ENCODE measurements at regions not wholly inside any gene's neighbourhood (a gene's known extent, or its start where the extent isn't known, plus 50 kb on each side); places are given as distances from the start of the nearest gene placed in this dataset.

- TF ChIP-seq CTCF (IDR thresholded peaks at IDR 0.05; ENCODE audit: low read depth, low read length) (no peak), POLR2A (IDR thresholded peaks at IDR 0.05; ENCODE audit: extremely low read depth, insufficient read length) (no peak), MYC (IDR thresholded peaks at IDR 0.05; ENCODE audit: low read depth, low read length) (no peak; the same call in 1 of the 2 replicates)
- TF ChIP-seq, protein P1, sequence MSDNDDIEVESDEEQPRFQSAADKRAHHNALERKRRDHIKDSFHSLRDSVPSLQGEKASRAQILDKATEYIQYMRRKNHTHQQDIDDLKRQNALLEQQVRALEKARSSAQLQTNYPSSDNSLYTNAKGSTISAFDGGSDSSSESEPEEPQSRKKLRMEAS (IDR thresholded peaks at IDR 0.05; ENCODE audit: low read depth, low read length), result no peak
These were observed 128.8 kb upstream of the SLC1A4 start for GRCh38 chr2:64860276-64860885.

All from NB4 (cell line).